Mesenchymal stem cell (in vitro differentiated cells and primary cell): ENCODE measurements at regions not wholly inside any gene's neighbourhood (a gene's known extent, or its start where the extent isn't known, plus 50 kb on each side); places are given as distances from the start of the nearest gene placed in this dataset.

ENCODE experiments used
- DNase-seq: peaks from one replicate; pipeline ENCODE4 v3.0.0-alpha.2; 2013
- H2AFZ ChIP-seq: one replicate; pipeline ENCODE4 v1.6.1; 2013; ENCODE audit warnings: low read depth, mild to moderate bottlenecking, control low read depth, inconsistent platforms, low read length, moderate library complexity
- H2AK5ac ChIP-seq: 2 replicates; pipeline ENCODE4 v1.6.1; 2013; ENCODE audit warnings: low read length, moderate library complexity, mild to moderate bottlenecking, inconsistent platforms; ENCODE audit not compliant: severe bottlenecking
- H2BK120ac ChIP-seq: one replicate; pipeline ENCODE4 v1.6.1; 2013; ENCODE audit warnings: low read depth, mild to moderate bottlenecking, inconsistent platforms, low read length, moderate library complexity
- H2BK12ac ChIP-seq, 2 experiments: one replicate each; pipeline ENCODE4 v1.6.1; 2013; ENCODE audit warnings: inconsistent platforms in 2 of 2, low read length in 2 of 2, mild to moderate bottlenecking in 2 of 2, moderate library complexity in 2 of 2, control low read depth in 1 of 2
- H2BK15ac ChIP-seq: one replicate; pipeline ENCODE4 v1.6.1; 2013; ENCODE audit warnings: mild to moderate bottlenecking, low read depth, inconsistent platforms; ENCODE audit not compliant: poor library complexity, severe bottlenecking
- H2BK5ac ChIP-seq: 2 replicates; pipeline ENCODE4 v1.6.1; 2013; ENCODE audit warnings: low read depth, mild to moderate bottlenecking, low read length, control low read depth, inconsistent platforms; ENCODE audit not compliant: poor library complexity, severe bottlenecking
- H3K14ac ChIP-seq, 2 experiments: one replicate each; pipeline ENCODE4 v1.6.1; 2013; ENCODE audit warnings: inconsistent platforms in 2 of 2, low read length in 2 of 2, control low read depth in 1 of 2, mild to moderate bottlenecking in 1 of 2, moderate library complexity in 1 of 2
- H3K18ac ChIP-seq, 2 experiments: one replicate each; pipeline ENCODE4 v1.6.1; 2013; ENCODE audit warnings: inconsistent platforms in 2 of 2, low read length in 2 of 2, control low read depth in 1 of 2, low read depth in 1 of 2, mild to moderate bottlenecking in 1 of 2
- H3K23ac ChIP-seq, 2 experiments: one replicate each; pipeline ENCODE4 v1.6.1; 2013; ENCODE audit warnings: inconsistent platforms in 2 of 2, low read length in 2 of 2, mild to moderate bottlenecking in 2 of 2, moderate library complexity in 2 of 2, control low read depth in 1 of 2
- H3K27ac ChIP-seq: 2 replicates; pipeline ENCODE4 v1.5.1; 2013; ENCODE audit warnings: mild to moderate bottlenecking, moderate library complexity, low read length, control low read depth, inconsistent platforms; ENCODE audit not compliant: poor library complexity, severe bottlenecking
- H3K27me3 ChIP-seq, 2 experiments: 2 replicates each; pipeline versions ENCODE4 v1.6.1 to v1.7.0; 2013; ENCODE audit warnings: low read length in 2 of 2, mild to moderate bottlenecking in 2 of 2, moderate library complexity in 2 of 2, control low read depth in 1 of 2, inconsistent platforms in 1 of 2; ENCODE audit not compliant: control insufficient read depth in 1 of 2, insufficient read depth in 1 of 2
- H3K36me3 ChIP-seq, 2 experiments: 2 replicates each; pipeline versions ENCODE4 v1.6.1 to v1.7.0; 2013; ENCODE audit warnings: low read length in 2 of 2, control low read depth in 1 of 2, inconsistent platforms in 1 of 2, low read depth in 1 of 2, mild to moderate bottlenecking in 1 of 2; ENCODE audit not compliant: insufficient read depth in 2 of 2, control insufficient read depth in 1 of 2
- H3K4ac ChIP-seq, 2 experiments: one replicate each; pipeline ENCODE4 v1.6.1; 2013; ENCODE audit warnings: inconsistent platforms in 2 of 2, low read length in 2 of 2, mild to moderate bottlenecking in 2 of 2, moderate library complexity in 2 of 2, control low read depth in 1 of 2, low read depth in 1 of 2
- H3K4me1 ChIP-seq: 2 replicates; pipeline ENCODE4 v1.6.1; 2013; ENCODE audit warnings: low read depth, low read length, control low read depth; ENCODE audit not compliant: control insufficient read depth, insufficient read depth
- H3K4me2 ChIP-seq: 2 replicates; pipeline ENCODE4 v1.6.1; 2013; ENCODE audit warnings: low read length, mild to moderate bottlenecking, inconsistent platforms; ENCODE audit not compliant: poor library complexity, severe bottlenecking
- H3K4me3 ChIP-seq, 2 experiments: 2 replicates each; pipeline versions ENCODE4 v1.5.1 to v1.7.0; 2013; ENCODE audit warnings: low read length in 2 of 2, mild to moderate bottlenecking in 2 of 2, control low read depth in 1 of 2, low read depth in 1 of 2; ENCODE audit not compliant: insufficient read depth in 1 of 2
- H3K79me1 ChIP-seq: replicated peaks from 2 replicates; pipeline ENCODE4 v1.6.1; 2013; ENCODE audit warnings: mild to moderate bottlenecking, control low read depth, low read length, inconsistent platforms; ENCODE audit not compliant: poor library complexity, severe bottlenecking
- H3K9ac ChIP-seq: 2 replicates; pipeline ENCODE4 v1.7.0; 2013; ENCODE audit warnings: mild to moderate bottlenecking, low read length, moderate library complexity
- H3K9me3 ChIP-seq: 2 replicates; pipeline ENCODE4 v1.7.0; 2013; ENCODE audit warnings: mild to moderate bottlenecking, low read length; ENCODE audit not compliant: control insufficient read depth
- H4K8ac ChIP-seq: one replicate; pipeline ENCODE4 v1.6.1; 2013; ENCODE audit warnings: inconsistent platforms, mild to moderate bottlenecking, low read length, moderate library complexity
- H4K91ac ChIP-seq: one replicate; pipeline ENCODE4 v1.6.1; 2013; ENCODE audit warnings: mild to moderate bottlenecking, low read length, inconsistent platforms
- WGBS: methylation state at CpG from one replicate; pipeline ENCODE4 v1.1.7; 2013; ENCODE audit warnings: mixed read lengths; 5-methylcytosine and 5-hydroxymethylcytosine counted together

DNA sequence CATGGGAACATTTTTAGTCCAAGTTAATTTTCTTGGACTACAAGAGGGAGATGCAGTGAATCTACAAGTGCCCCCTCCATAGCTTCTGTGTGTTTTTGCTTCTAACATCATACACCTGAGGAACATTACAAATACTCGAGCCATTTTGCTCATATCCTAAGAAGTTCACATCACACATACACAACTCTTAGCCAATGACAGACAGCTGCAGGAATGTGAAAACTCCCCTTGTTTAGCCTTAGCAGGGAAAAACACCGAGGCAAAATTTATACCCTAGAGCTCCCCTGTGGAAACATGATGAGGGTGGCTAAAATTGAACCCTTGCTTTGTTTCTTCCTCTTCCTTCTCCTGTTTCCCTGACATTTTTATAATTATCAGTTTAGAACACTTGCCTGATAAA lies 928.3 kb upstream of the NRXN1 start:
- H3K23ac ChIP-seq, result no peak overlapping the region
- H2BK120ac ChIP-seq, result no peak overlapping the region
- no peak overlapping the region for H4K8ac ChIP-seq
- peak overlapping the region; percentile 14 for H2BK5ac ChIP-seq
- no peak overlapping the region for H3K9ac ChIP-seq
- no peak overlapping the region for H3K4me3 ChIP-seq
- H3K4me2 ChIP-seq, result no peak overlapping the region
- no peak overlapping the region for H2BK12ac ChIP-seq
- H2BK15ac ChIP-seq, result no peak overlapping the region
- no peak overlapping the region for H2AK5ac ChIP-seq
- no peak overlapping the region for H4K91ac ChIP-seq
- H3K79me1 ChIP-seq, result no peaks in the 10 kb centered on the region
- no peak overlapping the region for H3K14ac ChIP-seq
- H3K4ac ChIP-seq, result no peak overlapping the region
- H3K27me3 ChIP-seq, result no peaks in the 10 kb centered on the region
- no peak overlapping the region for H3K18ac ChIP-seq
- no peaks in the 10 kb centered on the region for H3K9me3 ChIP-seq
- no peak for DNase-seq
- H2AFZ ChIP-seq, result no peak overlapping the region
- peak overlapping the region; percentile 88 for H3K27ac ChIP-seq
- H3K4me1 ChIP-seq, result no peaks in the 10 kb centered on the region
- WGBS, result 78% methylated on average over 2 of the region's 2 CpGs
- H3K36me3 ChIP-seq, result no peaks in the 10 kb centered on the region

DNA sequence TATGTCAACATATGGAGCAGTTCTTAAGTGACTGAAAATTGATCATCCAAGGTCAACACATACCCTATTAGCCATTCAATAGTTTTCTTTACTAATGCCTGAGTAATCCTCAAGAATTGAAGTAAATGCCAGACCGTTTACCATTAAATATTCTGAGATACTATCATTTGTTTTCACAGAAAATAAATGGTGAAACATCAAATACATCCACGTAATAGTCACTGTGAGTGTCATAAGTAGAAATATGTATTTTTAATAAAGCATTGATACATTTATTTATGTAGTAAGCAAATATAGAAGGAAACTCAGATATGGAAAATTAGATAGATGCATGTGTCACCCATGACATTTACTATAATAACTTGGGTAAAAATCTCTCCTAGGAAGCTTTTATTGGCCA lies 927.8 kb upstream of the NRXN1 start:
- Histone ChIP-seq H3K18ac (no peak overlapping the region), H3K9ac (no peak overlapping the region), H4K8ac (no peak overlapping the region), H3K27me3 (no peaks in the 10 kb centered on the region), H3K4me1 (no peaks in the 10 kb centered on the region), H3K36me3 (no peaks in the 10 kb centered on the region), H3K79me1 (no peaks in the 10 kb centered on the region), H2BK120ac (no peak overlapping the region), H3K23ac (no peak overlapping the region), H3K4me2 (no peak overlapping the region), H2BK15ac (no peak overlapping the region), H3K27ac (no peak overlapping the region), H3K9me3 (no peaks in the 10 kb centered on the region), H2BK5ac (no peak overlapping the region), H4K91ac (no peak overlapping the region), H2BK12ac (no peak overlapping the region), H3K14ac (no peak overlapping the region), H2AFZ (no peak overlapping the region), H3K4ac (no peak overlapping the region), H3K4me3 (no peak overlapping the region), H2AK5ac (no peak overlapping the region)
- no peak for DNase-seq
- 50% methylated on average over 1 of the region's 2 CpGs for WGBS

DNA sequence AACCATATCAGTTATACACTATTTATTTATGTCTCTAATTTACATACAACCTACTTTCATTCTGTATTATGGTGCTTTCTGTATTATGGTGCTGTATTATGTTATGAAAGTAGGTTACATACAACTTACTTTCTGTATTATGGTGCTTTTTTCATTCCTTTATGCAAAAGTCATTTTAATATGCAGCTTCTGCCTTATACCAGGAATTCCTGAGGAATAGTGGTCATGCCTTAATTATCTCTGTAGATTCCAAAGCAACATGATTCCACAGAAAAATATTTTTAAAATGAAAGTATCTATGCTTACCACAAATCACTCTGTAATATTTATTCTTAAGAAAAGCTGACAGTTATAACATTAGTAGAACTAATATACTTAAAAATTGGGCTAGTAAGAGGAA lies 922.0 kb upstream of the NRXN1 start:
- DNase-seq, result no peak
- Histone ChIP-seq H3K4me3 (no peak overlapping the region), H3K4me2 (no peak overlapping the region), H3K4ac (no peak overlapping the region), H2BK15ac (no peak overlapping the region), H3K36me3 (no peaks in the 10 kb centered on the region), H2AFZ (no peak overlapping the region), H2BK5ac (no peak overlapping the region), H3K27me3 (no peaks in the 10 kb centered on the region), H2AK5ac (no peak overlapping the region), H3K27ac (peak overlapping the region; percentile 38), H3K18ac (no peak overlapping the region), H3K9me3 (peaks cover 16% of the 10 kb centered on the region), H3K4me1 (no peaks in the 10 kb centered on the region), H3K79me1 (no peaks in the 10 kb centered on the region), H4K8ac (no peak overlapping the region), H2BK12ac (no peak overlapping the region), H3K23ac (no peak overlapping the region), H3K14ac (no peak overlapping the region), H3K9ac (no peak overlapping the region), H2BK120ac (no peak overlapping the region), H4K91ac (no peak overlapping the region)

DNA sequence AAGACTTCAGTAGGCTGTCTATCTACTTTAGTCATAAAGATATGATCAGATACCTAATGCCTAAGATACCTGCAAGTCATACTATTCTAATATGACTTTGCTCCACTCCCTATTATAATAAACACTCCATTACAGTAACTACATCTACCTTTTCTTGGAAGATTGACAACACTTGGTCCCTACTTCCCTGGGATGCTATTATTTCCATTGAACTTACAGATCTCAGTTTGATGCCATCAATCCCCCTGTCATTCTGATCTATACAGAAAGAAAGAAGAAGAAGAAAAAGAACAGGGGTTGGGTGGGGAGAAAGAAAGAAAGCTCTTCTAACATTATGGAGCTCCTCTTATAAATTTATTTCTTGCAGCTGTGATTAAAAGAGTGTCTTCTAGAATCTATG lies 889.1 kb upstream of the NRXN1 start:
- H3K79me1 ChIP-seq, result no peaks in the 10 kb centered on the region
- H2BK15ac ChIP-seq, result no peak overlapping the region
- H3K9ac ChIP-seq, result no peak overlapping the region
- no peak overlapping the region for H3K27ac ChIP-seq
- H3K4me1 ChIP-seq, result no peaks in the 10 kb centered on the region
- no peak overlapping the region for H2AFZ ChIP-seq
- no peak overlapping the region for H2BK12ac ChIP-seq
- no peaks in the 10 kb centered on the region for H3K27me3 ChIP-seq
- no peak overlapping the region for H3K4ac ChIP-seq
- no peak overlapping the region for H4K8ac ChIP-seq
- H3K9me3 ChIP-seq, result peaks cover 23% of the 10 kb centered on the region
- H3K4me2 ChIP-seq, result no peak overlapping the region
- H4K91ac ChIP-seq, result no peak overlapping the region
- DNase-seq, result no peak
- H3K4me3 ChIP-seq, result no peak overlapping the region
- no peak overlapping the region for H2AK5ac ChIP-seq
- no peaks in the 10 kb centered on the region for H3K36me3 ChIP-seq
- no peak overlapping the region for H3K18ac ChIP-seq
- no peak overlapping the region for H2BK120ac ChIP-seq
- no peak overlapping the region for H3K23ac ChIP-seq
- no peak overlapping the region for H2BK5ac ChIP-seq
- H3K14ac ChIP-seq, result no peak overlapping the region
